ENCODE measurements at regions not wholly inside any gene's neighbourhood (a gene's known extent, or its start where the extent isn't known, plus 50 kb on each side); places are given as distances from the start of the nearest gene placed in this dataset.

DNA sequence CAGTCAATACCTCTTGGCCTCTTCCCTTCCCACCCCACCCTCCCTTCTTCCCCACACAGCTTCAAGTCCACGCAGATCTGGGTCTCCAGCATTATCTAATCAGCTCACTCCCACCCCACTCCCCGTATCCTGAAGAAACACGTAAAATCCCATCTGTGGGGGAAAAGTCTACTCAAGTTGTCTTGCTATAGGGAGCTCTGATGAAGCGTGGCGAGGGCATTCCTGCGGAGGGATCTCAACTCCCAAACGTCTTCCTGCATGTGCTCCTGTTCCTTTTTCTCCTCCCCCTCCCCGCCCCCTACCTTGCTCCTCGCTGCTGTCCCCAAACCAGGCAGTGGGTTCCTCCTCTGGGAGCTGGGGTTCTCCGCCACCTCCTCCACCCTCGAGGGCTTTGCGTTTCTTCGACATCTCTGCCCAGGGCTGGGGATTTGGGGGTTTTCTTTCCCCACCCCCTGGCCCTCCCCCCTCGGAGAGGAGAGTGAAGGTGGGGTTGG lies 181.8 kb downstream of the TBXT start:
- TF ChIP-seq, protein P1, sequence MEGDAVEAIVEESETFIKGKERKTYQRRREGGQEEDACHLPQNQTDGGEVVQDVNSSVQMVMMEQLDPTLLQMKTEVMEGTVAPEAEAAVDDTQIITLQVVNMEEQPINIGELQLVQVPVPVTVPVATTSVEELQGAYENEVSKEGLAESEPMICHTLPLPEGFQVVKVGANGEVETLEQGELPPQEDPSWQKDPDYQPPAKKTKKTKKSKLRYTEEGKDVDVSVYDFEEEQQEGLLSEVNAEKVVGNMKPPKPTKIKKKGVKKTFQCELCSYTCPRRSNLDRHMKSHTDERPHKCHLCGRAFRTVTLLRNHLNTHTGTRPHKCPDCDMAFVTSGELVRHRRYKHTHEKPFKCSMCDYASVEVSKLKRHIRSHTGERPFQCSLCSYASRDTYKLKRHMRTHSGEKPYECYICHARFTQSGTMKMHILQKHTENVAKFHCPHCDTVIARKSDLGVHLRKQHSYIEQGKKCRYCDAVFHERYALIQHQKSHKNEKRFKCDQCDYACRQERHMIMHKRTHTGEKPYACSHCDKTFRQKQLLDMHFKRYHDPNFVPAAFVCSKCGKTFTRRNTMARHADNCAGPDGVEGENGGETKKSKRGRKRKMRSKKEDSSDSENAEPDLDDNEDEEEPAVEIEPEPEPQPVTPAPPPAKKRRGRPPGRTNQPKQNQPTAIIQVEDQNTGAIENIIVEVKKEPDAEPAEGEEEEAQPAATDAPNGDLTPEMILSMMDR (IDR thresholded peaks at IDR 0.05), result no peak
- no peak for TF ChIP-seq POLR2AphosphoS5 (IDR thresholded peaks at IDR 0.05; ENCODE audit: low read depth, low read length)
- TF ChIP-seq, protein P2, sequence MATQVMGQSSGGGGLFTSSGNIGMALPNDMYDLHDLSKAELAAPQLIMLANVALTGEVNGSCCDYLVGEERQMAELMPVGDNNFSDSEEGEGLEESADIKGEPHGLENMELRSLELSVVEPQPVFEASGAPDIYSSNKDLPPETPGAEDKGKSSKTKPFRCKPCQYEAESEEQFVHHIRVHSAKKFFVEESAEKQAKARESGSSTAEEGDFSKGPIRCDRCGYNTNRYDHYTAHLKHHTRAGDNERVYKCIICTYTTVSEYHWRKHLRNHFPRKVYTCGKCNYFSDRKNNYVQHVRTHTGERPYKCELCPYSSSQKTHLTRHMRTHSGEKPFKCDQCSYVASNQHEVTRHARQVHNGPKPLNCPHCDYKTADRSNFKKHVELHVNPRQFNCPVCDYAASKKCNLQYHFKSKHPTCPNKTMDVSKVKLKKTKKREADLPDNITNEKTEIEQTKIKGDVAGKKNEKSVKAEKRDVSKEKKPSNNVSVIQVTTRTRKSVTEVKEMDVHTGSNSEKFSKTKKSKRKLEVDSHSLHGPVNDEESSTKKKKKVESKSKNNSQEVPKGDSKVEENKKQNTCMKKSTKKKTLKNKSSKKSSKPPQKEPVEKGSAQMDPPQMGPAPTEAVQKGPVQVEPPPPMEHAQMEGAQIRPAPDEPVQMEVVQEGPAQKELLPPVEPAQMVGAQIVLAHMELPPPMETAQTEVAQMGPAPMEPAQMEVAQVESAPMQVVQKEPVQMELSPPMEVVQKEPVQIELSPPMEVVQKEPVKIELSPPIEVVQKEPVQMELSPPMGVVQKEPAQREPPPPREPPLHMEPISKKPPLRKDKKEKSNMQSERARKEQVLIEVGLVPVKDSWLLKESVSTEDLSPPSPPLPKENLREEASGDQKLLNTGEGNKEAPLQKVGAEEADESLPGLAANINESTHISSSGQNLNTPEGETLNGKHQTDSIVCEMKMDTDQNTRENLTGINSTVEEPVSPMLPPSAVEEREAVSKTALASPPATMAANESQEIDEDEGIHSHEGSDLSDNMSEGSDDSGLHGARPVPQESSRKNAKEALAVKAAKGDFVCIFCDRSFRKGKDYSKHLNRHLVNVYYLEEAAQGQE (IDR thresholded peaks at IDR 0.05; ENCODE audit: insufficient read depth in 1 of 2, low read depth in 2 of 2, low read length in 1 of 2), result no peak
- no peak for TF ChIP-seq SIN3A (IDR thresholded peaks at IDR 0.05; ENCODE audit: borderline replicate concordance, insufficient read depth, low read depth, low read length)

Measured in Panc1 (cell line).